Calu3 (cell line): ENCODE measurements at regions not wholly inside any gene's neighbourhood (a gene's known extent, or its start where the extent isn't known, plus 50 kb on each side); places are given as distances from the start of the nearest gene placed in this dataset.

ENCODE experiments used
- BruUV-seq: library from RNA; stranded (reverse); fragments of 400-500 nt; replicated peaks from 2 replicates; lab custom pipeline; 2021; lab: Mats Ljungman, UMichigan
- CTCF ChIA-PET: fragments of 300-600 bp; sonication (Branson Sonifier 250); formaldehyde crosslinking; loops from one replicate; lab custom pipeline; 2022; ENCODE audit warnings: antibody characterized with exemption; lab: Charles Lee
- DNase-seq: peaks from one replicate; pipeline ENCODE4 v3.0.0; 2022
- H3K27ac Mint-ChIP-seq: one replicate; pipeline ENCODE4 v1.8.0; 2022; ENCODE audit warnings: mixed read lengths; ENCODE audit not compliant: unreplicated experiment
- H3K27me3 Mint-ChIP-seq: one replicate; pipeline ENCODE4 v1.8.0; 2022; ENCODE audit warnings: mixed read lengths; ENCODE audit not compliant: unreplicated experiment
- H3K36me3 Mint-ChIP-seq: one replicate; pipeline ENCODE4 v1.8.0; 2022; ENCODE audit warnings: mild to moderate bottlenecking, moderate library complexity, mixed read lengths; ENCODE audit not compliant: insufficient read depth, unreplicated experiment
- H3K4me1 Mint-ChIP-seq: one replicate; pipeline ENCODE4 v1.8.0; 2022; ENCODE audit warnings: mild to moderate bottlenecking, low read depth, mixed read lengths; ENCODE audit not compliant: unreplicated experiment
- H3K4me3 Mint-ChIP-seq: one replicate; pipeline ENCODE4 v1.8.0; 2022; ENCODE audit warnings: mild to moderate bottlenecking, low read depth, moderate library complexity, mixed read lengths; ENCODE audit not compliant: unreplicated experiment
- H3K9me3 Mint-ChIP-seq: one replicate; pipeline ENCODE4 v1.8.0; 2022; ENCODE audit warnings: low read depth, mixed read lengths; ENCODE audit not compliant: unreplicated experiment
- CTCF ChIP-seq: fragments of 200-600 bp; IDR thresholded peaks from one replicate; pipeline ENCODE4 v1.8.0; 2022; ENCODE audit warnings: antibody characterized with exemption; ENCODE audit not compliant: unreplicated experiment
- intact Hi-C: fragments of 100-400 bp; cut with micrococcal nuclease; formaldehyde crosslinking; loops from one replicate; pipeline ENCODE4 v1.10.0; 2022; ENCODE audit not compliant: unreplicated experiment

GRCh38 chr16:73663720-73664119 lies 615.8 kb upstream of the ZFHX3 start:
- TF ChIP-seq CTCF = no peak
- Mint-ChIP-seq H3K9me3 (peaks cover 2% of the 10 kb centered on the region), H3K4me3 (no peak overlapping the region), H3K27ac (no peak overlapping the region), H3K27me3 (peaks cover 59% of the 10 kb centered on the region), H3K36me3 (no peaks in the 10 kb centered on the region), H3K4me1 (no peaks in the 10 kb centered on the region)
- CTCF ChIA-PET = no interaction called here
- intact Hi-C loops = no loop called here
- no peak for DNase-seq
- BruUV-seq = no TSS peak

- intact Hi-C loops = no loop called here
- no TSS peak for BruUV-seq
- H3K27ac Mint-ChIP-seq = no peak overlapping the region
- CTCF ChIA-PET = no interaction called here
- no peak for TF ChIP-seq CTCF
- no peak overlapping the region for H3K4me3 Mint-ChIP-seq
- peaks cover 16% of the 10 kb centered on the region for H3K9me3 Mint-ChIP-seq
- no peaks in the 10 kb centered on the region for H3K4me1 Mint-ChIP-seq
- no peak for DNase-seq
- no peaks in the 10 kb centered on the region for H3K36me3 Mint-ChIP-seq
- H3K27me3 Mint-ChIP-seq = peaks cover 25% of the 10 kb centered on the region
Measured at GRCh38 chr16:73636196-73636595, 588.3 kb upstream of the ZFHX3 start.

GRCh38 chr16:73629011-73629410 lies 581.1 kb upstream of the ZFHX3 start:
- no peak for TF ChIP-seq CTCF
- H3K4me3 Mint-ChIP-seq = no peak overlapping the region
- intact Hi-C loops = no loop called here
- no peaks in the 10 kb centered on the region for H3K4me1 Mint-ChIP-seq
- DNase-seq = no peak
- no peaks in the 10 kb centered on the region for H3K36me3 Mint-ChIP-seq
- peaks cover 64% of the 10 kb centered on the region for H3K27me3 Mint-ChIP-seq
- no peak overlapping the region for H3K27ac Mint-ChIP-seq
- BruUV-seq = no TSS peak
- CTCF ChIA-PET = no interaction called here
- H3K9me3 Mint-ChIP-seq = no peaks in the 10 kb centered on the region

- no peak for DNase-seq
- CTCF ChIA-PET = no interaction called here
- Mint-ChIP-seq H3K36me3 (no peaks in the 10 kb centered on the region), H3K27ac (no peak overlapping the region), H3K4me1 (peaks cover 11% of the 10 kb centered on the region), H3K9me3 (no peaks in the 10 kb centered on the region), H3K4me3 (no peak overlapping the region), H3K27me3 (peaks cover 98% of the 10 kb centered on the region)
- no peak for TF ChIP-seq CTCF
- no TSS peak for BruUV-seq
- intact Hi-C loops = no loop called here
Measured at GRCh38 chr16:73617738-73618137, 569.8 kb upstream of the ZFHX3 start.
